ENCODE measurements at regions not wholly inside any gene's neighbourhood (a gene's known extent, or its start where the extent isn't known, plus 50 kb on each side); places are given as distances from the start of the nearest gene placed in this dataset.
A peak's percentile ranks its signal among the peaks of the same experiment; 100 is the strongest.

DNA sequence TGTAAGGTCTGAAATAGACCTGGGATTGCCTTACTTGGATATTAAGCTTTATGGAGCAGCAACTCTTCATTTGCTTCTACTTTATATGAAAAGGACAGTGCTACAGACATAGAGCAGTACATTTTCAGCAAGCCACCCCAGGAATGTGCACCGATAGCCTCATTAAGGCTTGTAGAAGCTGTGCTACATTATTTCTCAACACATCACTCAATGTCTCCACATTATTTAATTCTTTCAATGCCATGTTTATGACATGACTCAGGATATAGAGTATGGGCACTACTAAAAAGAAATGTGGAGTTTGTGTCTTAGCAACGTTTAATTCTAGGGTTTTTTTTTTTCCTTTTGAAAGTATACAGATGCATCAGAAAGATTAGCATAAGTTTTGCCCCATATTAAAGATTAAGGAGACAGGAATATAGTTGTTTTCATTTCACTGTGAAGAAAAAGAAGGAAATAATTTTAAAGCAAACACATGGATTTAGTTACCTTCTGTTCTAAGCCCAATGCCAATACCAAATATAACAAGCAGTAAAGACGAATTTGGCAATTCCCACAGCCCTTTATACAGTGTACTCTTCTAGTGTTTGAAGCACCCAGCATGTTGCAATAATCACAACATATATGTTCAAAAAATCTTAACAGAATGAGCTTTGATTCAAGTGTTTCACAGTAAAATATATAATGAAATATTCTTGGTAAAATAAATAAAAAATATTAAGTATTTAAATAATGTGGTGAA, 2140.1 kb upstream of the AGA start:
- no peak for DNase-seq (ENCODE audit: low spot score)

DNA sequence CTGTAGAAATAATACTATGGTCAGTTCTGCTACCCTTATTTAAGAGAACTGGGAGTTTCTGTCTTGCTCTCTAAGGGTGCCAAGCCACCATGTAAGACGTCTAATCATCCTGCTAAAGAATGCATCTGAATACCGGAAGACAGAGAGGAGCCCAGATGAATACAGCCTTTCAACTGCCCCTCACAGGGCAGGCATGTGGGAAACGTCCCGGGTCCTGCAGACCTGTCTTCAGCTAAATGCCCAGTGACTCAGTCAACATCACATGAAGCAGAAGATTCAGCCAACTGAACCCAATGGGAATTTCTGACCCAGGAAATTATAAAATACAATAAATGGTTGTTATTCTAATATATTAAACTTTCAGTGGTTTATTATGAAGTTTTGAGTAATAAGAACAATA, 2141.0 kb upstream of the AGA start:
- no peak for DNase-seq (ENCODE audit: low spot score)

DNA sequence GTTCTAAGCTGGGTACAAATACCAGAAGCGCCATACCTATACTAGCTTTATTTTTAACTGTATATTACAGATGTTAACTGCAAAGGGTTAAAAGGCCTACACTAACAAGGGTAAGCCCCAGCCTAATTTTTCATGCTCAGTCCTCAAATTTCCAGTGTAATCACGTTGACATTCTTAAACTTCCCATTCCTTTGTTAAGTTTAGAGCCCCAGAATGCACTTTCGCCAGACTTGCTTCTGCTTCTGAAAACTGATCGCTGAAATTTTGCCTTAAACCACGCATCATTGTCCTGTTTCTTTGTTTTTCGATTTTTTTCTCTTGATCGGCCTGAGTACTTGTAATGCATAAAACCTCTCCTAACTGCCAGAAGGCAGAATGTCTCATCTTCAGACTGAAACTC, 2141.9 kb upstream of the AGA start:
- DNase-seq (ENCODE audit: low spot score), result no peak

DNA sequence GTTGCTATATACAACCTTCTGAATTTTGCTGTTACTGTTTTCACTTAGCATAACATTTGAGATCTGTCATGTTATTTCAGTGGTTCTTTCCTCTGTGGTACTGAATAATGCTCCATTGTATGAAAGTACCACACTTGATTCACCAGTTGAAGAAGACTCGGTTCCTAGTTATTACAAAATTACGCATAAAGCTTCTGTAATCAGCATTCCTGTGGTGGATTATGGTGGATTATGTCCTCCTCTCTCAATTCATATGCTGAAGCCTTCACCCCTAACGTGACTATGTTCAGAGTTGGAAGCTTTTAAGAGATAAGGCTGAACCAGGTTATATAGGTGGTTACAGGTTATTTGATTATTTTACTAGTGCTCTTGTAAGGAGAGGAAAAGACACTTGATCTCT, 2143.5 kb upstream of the AGA start:
- no peak for DNase-seq (ENCODE audit: low spot score)

DNA sequence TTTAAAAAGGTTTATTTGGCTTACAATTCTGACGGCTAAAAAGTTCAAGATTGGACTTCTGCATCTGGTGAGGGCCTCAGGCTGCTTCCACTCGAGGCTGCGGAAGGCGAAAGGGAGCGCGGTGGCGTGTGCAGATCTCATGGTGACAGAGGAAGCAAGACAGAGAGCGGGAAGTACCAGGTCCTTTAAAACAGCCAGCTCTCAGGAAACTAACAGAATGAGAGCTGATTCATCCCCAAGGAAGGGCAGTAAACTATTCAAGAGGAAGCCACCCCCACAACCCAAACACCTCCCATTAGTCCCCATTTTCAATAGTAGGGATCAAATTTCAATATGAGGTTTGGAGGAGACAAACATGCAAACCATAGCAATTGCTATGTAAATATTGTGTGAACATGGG, 2144.2 kb upstream of the AGA start:
- no peak for DNase-seq (ENCODE audit: low spot score)

DNA sequence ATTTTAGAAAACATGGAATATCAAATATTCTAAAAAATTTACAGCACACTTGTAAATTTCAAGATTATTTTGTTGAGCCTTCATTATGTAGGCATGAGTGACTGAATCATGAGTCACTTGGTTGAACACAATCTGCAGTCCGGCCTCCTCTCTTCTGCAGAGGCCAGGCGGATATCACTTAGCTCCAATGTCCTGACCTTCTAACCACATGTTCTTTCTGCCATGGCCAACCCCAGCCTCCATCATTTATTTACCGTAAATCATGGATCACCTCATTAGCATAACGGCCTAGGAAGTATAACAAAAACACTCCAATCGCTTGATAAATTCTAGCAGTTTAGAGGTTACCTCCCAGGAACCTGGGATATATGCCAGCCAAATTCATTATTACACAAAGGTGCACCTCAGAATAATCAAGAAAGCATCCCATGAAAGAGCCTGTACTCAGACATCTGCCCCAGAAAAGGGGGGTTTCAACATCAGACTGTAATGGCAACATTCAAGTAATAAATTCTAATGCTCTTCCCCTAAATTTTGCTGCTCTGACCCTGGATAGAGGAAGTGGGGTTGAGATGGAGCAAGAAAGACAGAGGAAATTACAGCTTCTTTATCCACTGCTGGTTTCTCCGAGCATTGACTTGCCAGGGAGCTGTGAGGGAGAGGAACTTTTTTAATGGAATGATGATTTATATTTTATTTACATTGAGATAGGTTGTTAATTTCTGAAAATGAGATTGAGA, 2153.6 kb upstream of the AGA start:
- DNase-seq (ENCODE audit: low spot score), result peak; percentile 60

DNA sequence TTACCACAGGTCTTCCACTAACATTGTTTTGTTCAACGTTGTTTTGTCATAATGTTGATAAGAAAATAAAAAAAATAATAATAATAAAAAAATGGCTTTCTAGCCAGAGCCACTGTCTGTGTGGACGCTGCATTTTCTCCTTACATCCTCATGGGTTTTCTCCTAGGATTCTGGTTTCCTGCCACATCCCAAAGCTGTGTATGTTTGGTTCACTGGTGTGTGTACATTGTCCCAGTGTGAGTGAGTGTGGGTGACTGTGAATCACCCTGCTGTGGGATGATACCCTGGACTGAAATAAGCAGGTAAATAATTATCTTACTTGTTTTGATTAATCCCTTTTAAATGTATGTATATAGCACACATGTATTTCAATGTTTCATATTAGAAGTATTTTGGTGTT, 2154.4 kb upstream of the AGA start:
- no peak for DNase-seq (ENCODE audit: low spot score)

DNA sequence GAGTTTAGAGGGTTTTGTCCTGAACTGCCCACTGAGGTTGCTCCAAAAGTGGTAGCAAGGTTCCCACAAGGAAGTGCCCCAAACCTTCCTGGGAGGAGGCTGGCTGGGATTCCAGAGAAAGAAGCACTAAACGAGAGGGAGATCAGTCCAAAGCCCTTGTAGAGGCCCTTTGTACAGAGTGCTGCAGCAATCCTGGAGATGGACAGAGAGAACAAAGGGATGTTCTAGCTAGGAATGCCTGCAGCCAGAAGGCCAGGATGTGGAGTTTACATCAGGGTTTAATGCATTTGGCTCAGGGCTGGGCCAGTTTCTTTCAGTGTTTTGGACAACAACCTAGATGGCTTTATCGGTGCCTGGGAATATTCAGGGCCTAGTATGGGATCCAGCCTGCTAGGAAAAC, 2155.1 kb upstream of the AGA start:
- no peak for DNase-seq (ENCODE audit: low spot score)

DNA sequence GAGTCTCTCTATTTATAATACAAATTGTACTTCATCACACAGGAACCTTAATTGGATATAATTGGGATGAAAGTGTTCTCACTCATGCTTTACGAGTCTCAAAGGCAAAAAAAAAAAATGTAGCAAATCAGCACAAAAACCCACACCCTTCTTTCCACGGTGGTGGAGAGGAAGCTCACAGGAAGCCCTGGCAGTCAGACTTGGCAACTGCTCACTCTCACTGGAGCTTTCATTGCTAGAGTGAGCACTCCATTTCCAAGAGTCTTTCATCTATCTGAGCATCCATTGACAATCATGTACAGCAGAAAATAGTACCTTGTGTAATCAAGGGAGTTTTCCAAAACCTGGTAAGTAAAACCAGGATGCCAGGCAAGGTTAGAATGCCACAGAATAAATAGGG, 2159.4 kb upstream of the AGA start:
- DNase-seq (ENCODE audit: low spot score), result no peak

DNA sequence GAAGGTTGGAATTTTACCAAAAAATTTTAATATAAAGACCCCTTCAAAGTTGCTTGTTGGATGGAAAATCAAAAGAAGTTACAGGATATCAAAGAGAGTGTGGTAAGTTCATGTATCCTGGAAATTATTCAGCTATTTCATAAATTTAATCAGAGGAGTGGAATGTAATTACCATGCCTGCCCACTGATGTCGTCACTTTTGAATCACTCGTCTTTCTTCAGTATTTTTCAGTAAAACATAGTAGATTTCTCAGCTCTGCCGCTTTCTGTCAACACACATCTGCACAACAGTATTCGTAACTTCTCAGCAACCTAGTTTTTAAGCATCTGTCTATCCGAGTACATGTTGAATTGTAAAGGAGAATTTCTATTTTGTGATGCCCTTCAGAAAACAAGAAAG, 2163.0 kb upstream of the AGA start:
- DNase-seq (ENCODE audit: low spot score), result no peak

DNA sequence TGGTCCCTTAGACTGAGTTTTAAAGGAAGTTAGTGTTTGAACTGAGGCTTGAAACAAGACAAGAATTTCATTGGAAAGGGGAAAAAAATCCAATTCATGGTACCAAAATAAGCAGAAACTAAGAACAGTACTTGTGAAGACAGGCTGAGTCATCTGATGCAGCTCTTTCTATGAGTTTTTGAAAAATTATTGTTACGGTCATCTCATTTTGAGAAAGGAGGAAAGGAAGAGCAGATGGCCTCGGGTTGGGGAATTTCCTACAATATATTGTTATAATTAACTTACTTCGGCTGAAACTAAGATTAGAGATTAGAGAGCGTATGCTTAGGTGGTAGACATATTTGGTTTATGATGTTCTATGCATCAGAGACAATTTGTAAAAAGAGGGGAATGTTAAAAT, 2164.8 kb upstream of the AGA start:
- no peak for DNase-seq (ENCODE audit: low spot score)

DNA sequence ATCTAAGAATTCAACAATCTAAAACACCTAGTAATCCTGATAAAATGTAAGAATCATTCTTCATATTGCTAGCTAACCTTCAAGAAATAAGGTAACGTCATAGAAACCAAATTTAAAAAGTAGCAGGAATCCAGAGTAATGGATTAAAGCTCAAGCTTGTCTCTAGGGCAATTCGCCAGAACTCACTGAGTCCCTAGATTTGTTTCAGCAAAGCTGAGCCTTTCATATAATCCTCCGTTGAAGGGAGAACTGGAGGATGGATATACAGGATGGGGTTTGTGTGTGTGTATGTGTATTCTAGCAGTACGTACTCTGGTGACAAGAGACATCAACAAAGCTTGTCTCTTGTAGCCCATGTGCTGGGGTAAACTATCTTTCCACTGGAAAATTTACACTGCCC, 2173.5 kb upstream of the AGA start:
- no peak for DNase-seq (ENCODE audit: low spot score)

DNA sequence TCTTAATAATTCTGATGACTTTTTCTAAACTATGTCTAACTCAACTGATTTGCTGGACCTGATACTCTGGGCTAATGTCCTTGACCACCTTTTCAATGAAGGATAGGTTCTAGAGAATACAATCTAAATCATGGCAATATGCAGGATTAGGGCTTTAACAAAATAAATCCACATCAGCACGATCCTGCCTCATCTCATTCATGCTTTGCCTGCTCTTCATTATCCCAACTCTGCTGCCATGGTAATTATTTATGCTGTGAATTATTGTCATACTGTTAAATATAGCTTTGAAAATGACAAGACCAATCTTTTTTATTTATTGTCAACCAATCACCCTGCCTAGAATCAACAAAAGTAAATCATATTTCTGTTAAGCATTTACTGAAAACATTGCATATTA, 2176.7 kb upstream of the AGA start:
- no peak for DNase-seq (ENCODE audit: low spot score)

DNA sequence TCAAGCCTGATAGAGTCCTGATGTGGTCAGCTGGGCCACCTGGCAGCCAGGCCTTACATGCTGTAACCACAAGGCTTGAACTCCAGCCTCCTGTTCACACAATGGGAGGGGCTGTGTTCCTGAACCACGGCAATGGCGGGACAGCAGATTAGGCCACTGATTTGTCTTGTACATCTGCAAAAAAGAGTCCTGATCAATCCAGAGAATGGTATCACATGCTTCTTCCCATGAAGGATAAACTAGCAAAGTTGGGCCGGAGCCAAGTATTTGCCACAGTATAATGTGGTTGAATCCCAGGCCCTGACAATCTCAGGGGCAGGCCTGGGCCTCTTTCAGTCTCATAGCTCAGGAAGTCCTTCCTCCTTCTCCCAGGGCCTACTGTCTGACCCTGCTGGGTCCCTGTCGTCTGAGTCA, 2182.5 kb upstream of the AGA start:
- peak; percentile 67 for DNase-seq (ENCODE audit: low spot score)

DNA sequence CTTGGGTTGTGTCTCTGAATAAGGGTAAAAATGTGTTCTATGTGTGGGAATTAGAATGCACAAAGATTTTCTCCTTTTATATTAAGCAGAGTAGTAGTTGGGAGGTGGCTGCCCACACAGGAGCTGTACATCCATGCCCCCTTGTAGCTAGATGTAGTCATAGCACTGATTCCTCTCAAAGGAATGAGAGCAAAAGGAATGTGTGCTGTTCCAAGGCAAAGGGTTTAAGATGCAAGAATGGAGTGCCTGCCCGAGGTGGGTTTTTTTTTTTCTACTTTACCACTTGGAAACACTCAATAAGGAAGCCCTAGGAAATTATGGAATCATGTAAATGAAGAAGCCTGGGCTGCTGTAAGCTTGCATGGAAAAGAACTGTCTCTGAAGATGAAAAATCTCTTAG, 2183.2 kb upstream of the AGA start:
- peak; percentile 43 for DNase-seq (ENCODE audit: low spot score)

DNA sequence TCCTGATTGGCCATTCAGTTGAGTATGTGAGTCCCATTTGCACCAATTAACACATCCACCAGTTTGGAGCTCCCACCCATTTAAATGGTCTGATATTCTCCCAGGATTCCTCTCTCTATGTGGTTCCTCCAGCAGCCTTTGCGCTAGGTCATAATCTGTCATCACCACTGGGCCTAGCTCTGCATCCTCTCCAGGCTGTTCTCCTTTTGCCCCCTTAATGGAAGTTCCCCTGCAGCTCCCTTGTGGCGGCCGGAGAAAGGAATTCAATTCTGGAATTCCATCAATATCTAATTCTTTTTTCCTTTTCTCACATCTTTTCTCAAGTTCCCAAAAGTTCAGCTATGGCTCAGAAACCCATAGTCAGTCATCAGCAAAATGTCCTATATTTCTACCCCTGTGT, 2184.4 kb upstream of the AGA start:
- no peak for DNase-seq (ENCODE audit: low spot score)

DNA sequence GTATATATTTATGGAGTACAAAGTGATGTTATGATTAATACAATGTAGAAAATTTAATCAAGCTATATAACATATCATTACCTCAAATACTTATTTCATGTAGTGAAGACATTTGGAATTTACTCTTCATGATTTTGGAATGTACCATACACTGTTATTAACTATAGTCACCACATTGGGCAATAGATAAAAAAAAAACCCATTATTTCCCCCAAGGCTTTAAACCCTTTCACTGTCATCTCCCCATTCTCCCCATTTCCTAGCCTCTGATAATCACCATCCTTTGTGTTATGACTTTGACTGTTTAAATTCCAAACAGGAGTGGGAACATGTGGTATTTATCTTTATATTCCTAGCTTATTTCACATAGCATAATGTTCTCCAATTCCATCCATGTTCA, 2189.1 kb upstream of the AGA start:
- DNase-seq (ENCODE audit: low spot score), result no peak

DNA sequence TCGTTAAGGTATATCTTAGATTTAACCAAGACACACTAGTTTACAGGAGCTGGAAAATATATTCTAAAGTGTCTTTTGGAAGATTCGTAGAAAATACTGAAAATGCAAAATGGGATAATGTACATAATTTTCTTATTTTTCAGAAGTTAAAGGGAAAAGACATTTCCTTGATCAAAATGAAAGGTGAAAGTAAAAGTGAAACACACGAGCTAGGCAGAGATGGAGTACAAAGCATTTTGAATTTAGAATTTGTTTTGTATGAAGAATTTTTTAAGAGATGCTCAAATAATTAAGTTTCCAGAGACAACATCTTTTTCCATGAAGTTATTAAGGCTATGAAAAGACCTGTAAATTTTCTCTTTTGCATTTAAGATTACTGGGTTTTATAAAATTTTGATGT, 2192.6 kb upstream of the AGA start:
- no peak for DNase-seq (ENCODE audit: low spot score)

DNA sequence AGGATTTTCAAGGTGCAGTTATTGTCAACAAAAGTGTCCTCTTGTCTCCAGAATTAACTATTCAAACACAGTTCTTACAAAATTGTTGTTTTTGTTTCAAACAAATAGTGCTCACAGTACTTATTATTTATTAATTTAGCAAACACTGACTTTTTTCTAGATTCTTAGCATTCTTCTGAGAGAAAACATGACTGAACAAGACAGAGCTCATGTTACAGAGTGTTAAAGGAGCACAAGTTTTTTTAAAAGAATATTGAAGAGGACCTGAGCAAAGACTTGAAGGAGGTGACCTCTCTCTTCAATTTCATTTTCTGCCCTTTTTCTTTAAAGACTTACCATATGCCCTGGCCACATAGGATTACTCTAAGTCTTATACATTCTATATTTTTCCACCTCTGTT, 2220.3 kb upstream of the AGA start:
- no peak for DNase-seq (ENCODE audit: low spot score)

DNA sequence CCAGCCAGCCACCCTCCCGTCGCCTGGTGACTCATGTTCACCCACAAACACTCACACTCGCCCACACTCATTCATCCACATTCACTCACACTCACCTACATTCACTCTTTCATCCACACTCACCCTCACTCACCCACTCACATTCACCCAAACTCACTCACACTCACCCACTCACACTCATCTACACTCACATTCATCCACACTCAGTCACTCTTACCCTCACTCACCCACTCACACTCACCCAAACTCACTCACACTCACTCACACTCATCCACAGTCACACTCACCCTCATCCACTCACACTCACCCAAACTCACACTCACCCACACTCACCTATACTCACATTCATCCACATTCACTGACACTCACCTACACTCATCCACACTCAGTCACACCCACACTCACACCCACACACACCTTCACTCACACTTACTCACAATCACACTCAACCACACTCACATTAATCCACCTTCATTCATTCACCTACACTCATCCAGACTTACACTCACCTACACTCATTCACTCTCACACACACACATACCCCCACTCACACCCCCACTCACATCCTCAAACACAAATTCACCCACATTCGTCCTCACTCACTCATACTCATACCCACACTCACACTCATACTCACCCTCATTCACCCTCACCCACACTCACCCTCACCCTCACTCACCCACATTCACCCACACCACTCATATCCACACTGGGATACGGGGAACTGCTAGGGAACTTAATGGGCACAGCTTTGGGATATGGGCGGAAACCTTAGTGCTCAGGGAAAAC, 2221.6 kb upstream of the AGA start:
- no peak for DNase-seq (ENCODE audit: low spot score)

DNA sequence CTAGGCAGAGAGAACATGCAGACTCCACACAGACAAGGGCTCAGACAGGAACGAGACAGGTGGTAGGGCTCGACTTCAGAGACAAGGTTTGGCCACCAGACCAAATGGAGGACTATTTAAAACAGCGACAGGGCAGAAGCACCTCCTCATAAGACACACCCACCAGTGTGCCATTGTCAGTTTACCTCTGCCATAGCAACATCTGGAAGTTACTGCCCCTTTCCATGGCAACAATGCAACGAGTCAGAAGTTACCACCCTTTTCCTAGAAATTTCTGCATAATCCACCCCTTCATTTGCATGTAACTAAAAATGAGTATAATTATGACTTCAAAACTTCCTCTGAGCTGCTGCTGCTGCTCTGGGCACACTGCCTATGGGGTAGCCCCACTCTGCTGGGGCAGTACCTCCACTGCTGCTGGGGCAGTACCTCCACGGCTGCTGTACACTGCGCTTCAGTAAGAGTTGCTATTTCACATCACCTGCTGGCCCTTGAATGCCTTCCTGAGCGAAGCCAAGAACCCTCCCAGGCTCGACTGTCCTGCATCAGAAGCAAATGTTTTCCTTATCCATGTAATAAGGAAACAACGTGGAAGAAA, 2222.3 kb upstream of the AGA start:
- DNase-seq (ENCODE audit: low spot score), result no peak

DNA sequence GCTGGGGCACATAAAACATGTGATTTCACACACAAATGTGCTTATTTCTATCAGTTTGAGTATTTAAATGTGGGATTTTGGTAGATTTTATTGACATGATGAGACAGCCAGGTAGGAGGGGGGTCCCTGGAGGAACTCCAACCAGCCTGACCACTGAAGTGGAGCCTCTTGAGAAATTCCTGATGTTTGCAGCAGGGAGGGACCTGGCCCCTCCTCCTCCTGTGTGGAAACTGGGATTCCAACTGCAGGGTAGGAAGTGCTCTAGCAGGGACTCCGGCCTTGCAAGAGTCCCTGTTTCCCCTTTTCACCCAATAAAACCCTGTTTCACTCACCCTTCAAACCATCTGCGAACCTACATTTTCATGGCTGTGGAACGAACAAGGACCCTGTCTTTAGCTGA, 2224.0 kb upstream of the AGA start:
- no peak for DNase-seq (ENCODE audit: low spot score)

DNA sequence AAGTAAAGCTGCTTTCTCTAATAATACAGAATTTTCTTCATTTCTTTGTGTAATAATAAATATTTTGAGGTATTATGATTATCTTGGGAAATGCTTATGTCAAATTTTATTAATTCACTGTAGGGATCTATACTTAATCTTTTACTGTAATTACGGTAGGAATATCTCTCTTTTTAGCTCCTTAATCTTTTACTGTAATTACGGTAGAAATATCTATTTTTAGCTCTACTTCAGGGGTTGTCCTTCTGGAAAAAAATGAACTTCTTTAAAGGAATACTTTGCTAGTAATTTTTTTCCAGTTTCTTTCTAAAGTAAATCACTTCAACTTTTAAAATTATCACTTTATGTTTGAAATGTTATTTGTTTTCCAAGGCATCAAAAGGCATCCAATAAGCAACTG, 2229.4 kb upstream of the AGA start:
- no peak for DNase-seq (ENCODE audit: low spot score)
